Transverse colon (tissue), 4 donors: ENCODE measurements at regions not wholly inside any gene's neighbourhood (a gene's known extent, or its start where the extent isn't known, plus 50 kb on each side); places are given as distances from the start of the nearest gene placed in this dataset.

Experiments
- DNase-seq: peaks from one replicate; pipeline ENCODE4 v3.0.0-alpha.2; 2019
- H3K27ac ChIP-seq, 4 donors: fragments of 200-600 bp; sonication (generic); 2 replicates each; pipeline ENCODE4 v1.5.1; 2016 to 2018; ENCODE audit warnings: inconsistent platforms in 4 of 4
- H3K27me3 ChIP-seq: fragments of 200-600 bp; sonication (generic); 2 replicates; pipeline ENCODE4 v1.5.1; 2017; ENCODE audit warnings: inconsistent platforms
- H3K36me3 ChIP-seq, 4 donors: fragments of 200-600 bp; sonication (generic); 2 replicates each; pipeline ENCODE4 v1.5.1; 2017 to 2019; ENCODE audit warnings: inconsistent platforms in 4 of 4
- H3K4me1 ChIP-seq, 4 donors: fragments of 200-600 bp; sonication (generic); 2 replicates each; pipeline ENCODE4 v1.5.1; 2017 to 2020; ENCODE audit warnings: inconsistent platforms in 4 of 4
- H3K4me3 ChIP-seq, 4 donors: fragments of 200-600 bp; sonication (generic); 1 replicate in 1 of 4; 2 replicates in 3 of 4; pipeline versions ENCODE4 v1.5.1 to v1.6.1; 2017 to 2019; ENCODE audit warnings: inconsistent platforms in 4 of 4
- H3K9me3 ChIP-seq, 2 donors: fragments of 200-600 bp; sonication (generic); 2 replicates each; pipeline ENCODE4 v1.5.1; 2017 to 2019; ENCODE audit warnings: inconsistent platforms in 2 of 2
- EP300 ChIP-seq: sonication (generic); formaldehyde crosslinking; IDR thresholded peaks from one replicate; pipeline ENCODE4 v1.6.1; 2017; ENCODE audit warnings: antibody characterized with exemption, low read depth
- POLR2A ChIP-seq: fragments of 450-650 bp; IDR thresholded peaks from one replicate; pipeline ENCODE4 v1.6.1; 2016; ENCODE audit warnings: antibody characterized with exemption, mild to moderate bottlenecking, moderate library complexity
- POLR2AphosphoS5 ChIP-seq, 3 donors: sonication (generic); formaldehyde crosslinking; IDR thresholded peaks; one replicate each; pipeline ENCODE4 v1.6.1; 2016; ENCODE audit warnings: antibody characterized with exemption in 3 of 3
- WGBS, 2 donors: methylation state at CpG; one replicate each; pipeline ENCODE4 v1.1.5; 2018; ENCODE audit warnings: low coverage in 1 of 2; 5-methylcytosine and 5-hydroxymethylcytosine counted together
- in situ Hi-C, 4 donors: fragments of 200-750 bp; cut with MboI; loops; one replicate each; pipeline versions ENCODE4 v1.15.0 to v1.15.1; 2017; ENCODE audit warnings: low sequenced_read_pairs in 3 of 4, low pct_ligation_motif_present in 1 of 4, low pct_unique_long_range_greater_than_20kb in 1 of 4
- intact Hi-C: fragments of 100-400 bp; cut with DNase I; formaldehyde crosslinking; loops from one replicate; pipeline ENCODE4 v1.15.1; 2023; ENCODE audit warnings: low total_unique reads
- TF ChIP-seq, protein P1 (sequence below), 5 experiments: fragments of 200-600 bp in 3 of 5; fragments of 450-650 bp in 2 of 5; sonication (generic) in 3 of 5; IDR thresholded peaks; 1 replicate in 2 of 5; 2 replicates in 3 of 5; pipeline ENCODE4 v1.5.1; 2016 to 2017; ENCODE audit warnings: antibody characterized with exemption in 5 of 5, inconsistent platforms in 3 of 5, mild to moderate bottlenecking in 2 of 5, moderate library complexity in 1 of 5

- WGBS, 2 donors = 42 to 65% methylated on average over 2 of the region's 2 CpGs
- no peaks in the 10 kb centered on the region for H3K27me3 ChIP-seq
- H3K27ac ChIP-seq = no peak overlapping the region
- H3K4me3 ChIP-seq = no peak overlapping the region
- peaks cover 9 to 15% (median 10%) of the 10 kb centered on the region in 4 donors for H3K4me1 ChIP-seq
- no peaks in the 10 kb centered on the region for H3K36me3 ChIP-seq
- DNase-seq = no peak
- TF ChIP-seq POLR2A = no peak
- no peak for TF ChIP-seq POLR2AphosphoS5 (IDR thresholded peaks at IDR 0.05)
- no peak for TF ChIP-seq EP300
- TF ChIP-seq, protein P1, sequence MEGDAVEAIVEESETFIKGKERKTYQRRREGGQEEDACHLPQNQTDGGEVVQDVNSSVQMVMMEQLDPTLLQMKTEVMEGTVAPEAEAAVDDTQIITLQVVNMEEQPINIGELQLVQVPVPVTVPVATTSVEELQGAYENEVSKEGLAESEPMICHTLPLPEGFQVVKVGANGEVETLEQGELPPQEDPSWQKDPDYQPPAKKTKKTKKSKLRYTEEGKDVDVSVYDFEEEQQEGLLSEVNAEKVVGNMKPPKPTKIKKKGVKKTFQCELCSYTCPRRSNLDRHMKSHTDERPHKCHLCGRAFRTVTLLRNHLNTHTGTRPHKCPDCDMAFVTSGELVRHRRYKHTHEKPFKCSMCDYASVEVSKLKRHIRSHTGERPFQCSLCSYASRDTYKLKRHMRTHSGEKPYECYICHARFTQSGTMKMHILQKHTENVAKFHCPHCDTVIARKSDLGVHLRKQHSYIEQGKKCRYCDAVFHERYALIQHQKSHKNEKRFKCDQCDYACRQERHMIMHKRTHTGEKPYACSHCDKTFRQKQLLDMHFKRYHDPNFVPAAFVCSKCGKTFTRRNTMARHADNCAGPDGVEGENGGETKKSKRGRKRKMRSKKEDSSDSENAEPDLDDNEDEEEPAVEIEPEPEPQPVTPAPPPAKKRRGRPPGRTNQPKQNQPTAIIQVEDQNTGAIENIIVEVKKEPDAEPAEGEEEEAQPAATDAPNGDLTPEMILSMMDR (IDR thresholded peaks at IDR 0.05) = no peak
- in situ Hi-C loops = no loop called here
- intact Hi-C loops = no loop called here
- H3K9me3 ChIP-seq = no peaks in the 10 kb centered on the region
Observed at GRCh38 chr1:58939146-58939545, 155.3 kb upstream of the JUN start.

GRCh38 chr1:58939666-58940370, 156.0 kb upstream of the JUN start:
- 70 to 76% methylated on average over 3 to 6 of the region's 6 CpGs for WGBS, 2 donors
- Histone ChIP-seq H3K4me1 (peaks cover 9 to 15% (median 10%) of the 10 kb centered on the region in 4 donors), H3K27me3 (no peaks in the 10 kb centered on the region), H3K27ac (no peak overlapping the region), H3K9me3 (no peaks in the 10 kb centered on the region), H3K36me3 (no peaks in the 10 kb centered on the region), H3K4me3 (no peak overlapping the region)
- TF ChIP-seq, protein P1 (IDR thresholded peaks at IDR 0.05) = no peak
- TF ChIP-seq POLR2AphosphoS5 (IDR thresholded peaks at IDR 0.05) (no peak), POLR2A (no peak), EP300 (no peak)
- intact Hi-C loops = no loop called here
- DNase-seq = no peak
- in situ Hi-C loops = no loop called here

DNA sequence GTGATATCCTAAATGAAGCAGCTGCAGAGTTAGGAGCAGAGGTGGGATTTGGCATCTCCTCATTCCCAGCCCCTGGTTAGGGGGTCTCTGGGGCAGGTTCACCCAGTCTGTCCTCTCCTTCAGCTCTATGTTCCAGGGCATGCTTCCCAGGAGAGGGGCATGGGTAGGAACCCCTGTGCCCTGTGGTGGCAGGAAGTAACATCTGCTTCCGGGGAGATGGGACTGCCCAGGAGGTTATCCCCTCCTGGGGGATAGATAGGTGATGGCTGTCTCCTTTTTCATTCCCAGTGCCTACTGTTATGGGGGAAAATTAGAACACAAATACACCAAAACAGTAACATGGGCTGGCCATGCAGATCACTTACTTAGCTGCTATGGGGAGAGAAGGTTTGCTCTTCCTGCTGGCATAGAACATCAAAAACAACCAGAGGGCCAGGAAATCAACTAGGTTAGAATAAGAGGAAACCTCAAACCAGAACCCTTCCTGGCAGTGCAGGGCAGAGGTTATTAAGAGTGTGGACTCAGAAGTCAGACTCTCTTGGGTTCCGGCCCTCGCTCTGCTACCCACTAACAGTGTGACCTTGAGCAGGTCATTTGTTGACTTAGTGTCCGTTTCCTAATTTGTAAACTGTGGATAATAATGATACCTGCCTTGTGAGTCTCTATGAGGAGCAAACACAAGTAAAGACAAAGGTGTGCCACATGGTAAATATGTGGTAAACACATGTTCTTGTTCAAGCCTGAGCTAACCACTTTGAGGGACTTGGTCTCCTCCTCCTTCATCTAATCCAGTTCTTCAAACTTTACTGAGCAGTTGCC, 157.8 kb upstream of the JUN start:
- H3K4me3 ChIP-seq = no peak overlapping the region
- no peaks in the 10 kb centered on the region for H3K9me3 ChIP-seq
- peak overlapping the region in 1 of 4 donors; percentile 48 for H3K27ac ChIP-seq
- 40 to 68% methylated on average over 1 to 4 of the region's 4 CpGs for WGBS, 2 donors
- no peaks in the 10 kb centered on the region for H3K27me3 ChIP-seq
- peaks cover 9 to 15% (median 10%) of the 10 kb centered on the region in 4 donors for H3K4me1 ChIP-seq
- intact Hi-C loops = no loop called here
- no peak for TF ChIP-seq POLR2AphosphoS5 (IDR thresholded peaks at IDR 0.05)
- no peak for TF ChIP-seq POLR2A
- TF ChIP-seq, protein P1 (IDR thresholded peaks at IDR 0.05) = no peak
- TF ChIP-seq EP300 = no peak
- in situ Hi-C loops = no loop called here
- DNase-seq = no peak
- no peaks in the 10 kb centered on the region for H3K36me3 ChIP-seq

GRCh38 chr1:58942759-58943191, 158.9 kb upstream of the JUN start:
- Histone ChIP-seq H3K4me1 (peaks cover 9 to 15% (median 10%) of the 10 kb centered on the region in 4 donors), H3K36me3 (no peaks in the 10 kb centered on the region), H3K9me3 (no peaks in the 10 kb centered on the region), H3K27ac (peak overlapping the region; percentile 27 to 48 (median 32)), H3K27me3 (no peaks in the 10 kb centered on the region), H3K4me3 (no peak overlapping the region)
- in situ Hi-C loops (no loop called here), intact Hi-C loops (no loop called here)
- no peak for DNase-seq
- 18 to 38% methylated on average over 5 of the region's 5 CpGs for WGBS, 2 donors
- TF ChIP-seq, protein P1 (IDR thresholded peaks at IDR 0.05) = no peak
- no peak for TF ChIP-seq POLR2AphosphoS5 (IDR thresholded peaks at IDR 0.05)
- no peak for TF ChIP-seq EP300
- TF ChIP-seq POLR2A = no peak
